ENCODE measurements at regions not wholly inside any gene's neighbourhood (a gene's known extent, or its start where the extent isn't known, plus 50 kb on each side); places are given as distances from the start of the nearest gene placed in this dataset.
"Not testable (repeated sequence)": the region's sequence is repeated elsewhere in the genome, so short reads cannot be mapped to it uniquely, and the experiment has no call there.

DNA sequence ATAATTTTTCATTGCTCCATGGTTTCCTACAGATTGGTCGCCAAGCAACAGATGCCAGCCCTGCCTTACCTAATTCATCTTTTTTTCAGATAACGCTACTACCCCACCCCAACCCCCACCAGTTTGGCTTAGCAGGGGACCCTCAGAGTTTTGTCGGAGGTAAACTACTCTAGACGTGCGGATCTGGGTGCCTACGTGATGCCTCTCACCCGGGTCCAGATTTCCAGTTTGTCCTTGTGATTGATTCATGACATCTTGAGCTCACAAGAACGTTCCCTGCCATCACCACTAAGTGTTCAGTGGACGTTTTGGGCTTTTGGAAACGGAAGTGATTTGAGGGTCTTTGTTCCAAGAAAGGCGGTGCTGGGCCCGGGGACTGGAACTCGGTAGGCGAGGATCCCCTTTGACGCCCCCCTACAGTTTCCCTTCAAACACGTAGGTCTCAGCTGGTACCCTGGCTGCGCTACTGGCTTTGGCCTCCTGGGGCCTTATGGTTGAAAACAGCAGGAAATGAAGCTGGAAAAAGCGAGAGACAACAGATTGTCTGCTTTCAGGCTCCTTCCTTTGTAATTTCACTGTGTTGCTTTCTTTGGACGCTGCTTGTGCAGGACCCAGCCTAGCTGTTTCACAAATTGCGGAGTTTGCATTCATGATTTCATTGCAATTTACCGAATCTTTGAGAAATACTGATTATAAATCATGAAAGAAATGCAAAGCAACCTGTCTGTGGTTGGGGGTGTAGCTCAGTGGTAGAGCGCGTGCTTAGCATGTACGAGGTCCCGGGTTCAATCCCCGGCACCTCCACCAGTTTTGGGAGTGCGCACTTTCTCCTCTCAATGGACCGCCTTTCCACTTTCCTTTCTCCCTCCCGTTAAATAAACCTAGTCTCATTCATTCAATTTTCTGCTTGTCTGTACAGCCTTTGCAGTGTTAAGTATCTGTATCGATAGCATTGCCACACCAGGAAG, 81.0 kb downstream of the GPX5 start:
- CTCF ChIA-PET, result interaction anchor here (0.5 to 0.8 kb wide), 4 partner anchors 17 to 838 kb away, joined by 3 to 4 read pairs (median 3); no protein-coding TSS in a partner anchor
- H3K27ac ChIP-seq, result no peak overlapping the region
- POLR2A ChIA-PET (ENCODE audit: low non-redundant PET), result no interaction called here
- DNase-seq (ENCODE audit: low spot score), result peak; percentile 86
- TF ChIP-seq CTCF (conservative IDR thresholded peaks at IDR 0.05; ENCODE audit: low read depth), result no peak; the same call in 1 of the 2 replicates

DNA sequence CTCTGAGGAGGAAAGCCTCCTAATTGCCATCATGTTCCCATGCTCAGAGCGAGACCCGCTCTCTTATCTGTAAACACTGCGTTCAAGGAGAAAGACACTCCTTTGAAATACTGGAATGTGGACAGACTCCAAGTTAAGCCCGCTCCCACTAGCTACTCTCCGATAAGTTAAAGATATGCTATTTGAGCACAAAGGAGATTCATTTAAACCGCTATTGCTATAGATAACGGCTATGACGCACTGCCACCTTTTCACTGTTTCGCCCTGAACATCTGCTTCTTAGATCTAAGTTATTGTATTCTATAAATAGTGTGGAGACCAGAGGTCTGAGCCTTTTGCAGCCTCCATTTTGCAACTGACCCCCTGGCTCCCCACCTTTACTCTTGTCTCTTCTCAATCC, 82.3 kb downstream of the GPX5 start:
- ChIA-PET POLR2A (ENCODE audit: low non-redundant PET) (no interaction called here), CTCF (interaction anchor here (0.6 kb wide), 1 partner anchor 76 kb away, joined by 3 read pairs; no protein-coding TSS in a partner anchor)
- no peak overlapping the region for H3K27ac ChIP-seq
- no peak for DNase-seq (ENCODE audit: low spot score)
- no peak for TF ChIP-seq CTCF (conservative IDR thresholded peaks at IDR 0.05; ENCODE audit: low read depth)

GRCh38 chr6:28609672-28610071, 84.0 kb downstream of the GPX5 start:
- ChIA-PET CTCF (interaction anchor here (0.6 kb wide), 1 partner anchor 97 kb away, joined by 3 read pairs; no protein-coding TSS in a partner anchor), POLR2A (ENCODE audit: low non-redundant PET) (no interaction called here)
- H3K27ac ChIP-seq, result no peak overlapping the region
- TF ChIP-seq CTCF (conservative IDR thresholded peaks at IDR 0.05; ENCODE audit: low read depth), result no peak
- DNase-seq (ENCODE audit: low spot score), result no peak

DNA sequence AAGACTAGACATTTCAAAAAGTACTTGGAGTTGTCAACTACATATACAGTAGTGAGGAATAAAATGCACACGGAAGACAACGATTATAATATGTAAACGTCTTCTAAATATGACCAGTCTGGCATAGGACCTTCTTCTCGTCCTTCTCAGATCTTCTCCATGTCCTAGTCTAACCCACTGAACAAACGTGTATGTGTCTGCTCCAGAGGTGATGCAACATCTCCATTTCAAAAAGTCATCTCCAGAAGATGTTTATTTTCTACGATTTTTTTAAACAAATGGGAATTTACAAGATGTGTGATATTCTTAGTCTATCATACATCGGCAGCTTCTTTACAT, 89.9 kb downstream of the GPX5 start:
- TF ChIP-seq CTCF (conservative IDR thresholded peaks at IDR 0.05; ENCODE audit: low read depth), result no peak
- ChIA-PET POLR2A (ENCODE audit: low non-redundant PET) (no interaction called here), CTCF (no interaction called here)
- H3K27ac ChIP-seq, result no peak overlapping the region
- no peak for DNase-seq (ENCODE audit: low spot score)

DNA sequence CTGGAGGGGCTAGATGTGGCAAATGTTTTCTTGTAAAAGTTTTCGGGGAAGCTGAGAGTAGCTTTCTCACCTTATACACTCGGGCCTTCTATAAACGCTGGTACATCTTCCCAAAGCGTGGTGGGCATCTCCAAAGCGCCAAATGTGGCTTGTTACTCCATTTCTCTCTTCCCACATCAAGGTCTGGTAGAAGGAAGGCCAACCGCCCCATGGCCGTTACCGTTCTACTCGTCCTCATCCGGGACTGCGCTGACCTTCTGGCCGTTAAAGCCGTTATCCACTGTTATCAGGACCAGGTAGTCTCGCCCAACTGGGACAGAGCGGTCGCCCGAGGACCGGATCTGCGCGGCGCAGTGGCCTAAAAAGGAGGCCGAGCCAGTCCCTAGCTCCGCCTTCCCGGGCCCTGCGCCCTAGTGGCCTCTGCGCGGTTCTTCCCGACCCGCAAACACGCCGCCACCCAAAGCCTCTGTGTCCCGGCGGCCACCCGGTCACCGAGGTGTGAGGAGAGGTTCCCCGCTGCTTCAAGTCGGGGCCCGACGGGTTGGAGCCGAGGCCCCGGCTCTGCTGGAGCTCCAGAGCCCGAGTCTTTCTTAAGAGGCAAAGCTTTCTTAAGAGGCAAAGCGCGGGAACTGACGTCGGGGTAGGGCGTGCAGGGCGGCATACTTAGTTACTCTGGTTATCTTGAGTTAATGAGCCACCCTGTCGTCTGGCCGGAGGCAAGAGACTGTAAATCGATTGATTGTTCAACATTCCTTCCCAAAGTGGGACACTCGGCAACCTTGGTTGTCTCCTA, 90.5 kb downstream of the GPX5 start:
- ChIA-PET CTCF (no interaction called here), POLR2A (ENCODE audit: low non-redundant PET) (no interaction called here)
- DNase-seq (ENCODE audit: low spot score), result no peak
- no peak for TF ChIP-seq CTCF (conservative IDR thresholded peaks at IDR 0.05; ENCODE audit: low read depth)
- no peak overlapping the region for H3K27ac ChIP-seq

- H3K27ac ChIP-seq, result no peak overlapping the region
- CTCF ChIA-PET, result no interaction called here
- TF ChIP-seq CTCF (conservative IDR thresholded peaks at IDR 0.05; ENCODE audit: low read depth), result no peak
- POLR2A ChIA-PET (ENCODE audit: low non-redundant PET), result no interaction called here
- DNase-seq (ENCODE audit: low spot score), result no peak
These were observed 93.3 kb downstream of the GPX5 start for GRCh38 chr6:28618898-28619555.

- DNase-seq (ENCODE audit: low spot score); POLR2A ChIA-PET (ENCODE audit: low non-redundant PET); CTCF ChIA-PET; H3K27ac ChIP-seq: not testable (repeated sequence)
These were observed 95.6 kb downstream of the GPX5 start for GRCh38 chr6:28621268-28621667.

DNA sequence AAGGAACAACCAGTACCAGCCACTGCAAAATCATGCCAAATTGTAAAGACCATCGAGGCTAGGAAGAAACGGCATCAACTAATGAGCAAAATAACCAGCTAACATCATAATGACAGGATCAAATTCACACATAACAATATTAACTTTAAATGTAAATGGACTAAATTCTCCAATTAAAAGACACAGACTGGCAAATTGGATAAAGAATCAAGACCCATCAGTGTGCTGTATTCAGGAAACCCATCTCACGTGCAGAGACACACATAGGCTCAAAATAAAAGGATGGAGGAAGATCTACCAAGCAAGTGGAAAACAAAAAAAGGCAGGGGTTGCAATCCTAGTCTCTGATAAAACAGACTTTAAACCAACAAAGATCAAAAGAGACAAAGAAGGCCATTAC, 97.6 kb downstream of the GPX5 start:
- DNase-seq (ENCODE audit: low spot score); POLR2A ChIA-PET (ENCODE audit: low non-redundant PET); H3K27ac ChIP-seq: not testable (repeated sequence)
- CTCF ChIA-PET, result interaction anchor here (0.6 kb wide), 1 partner anchor 396 kb away, joined by 3 read pairs; no protein-coding TSS in a partner anchor

GRCh38 chr6:28626386-28626785, 100.7 kb downstream of the GPX5 start:
- POLR2A ChIA-PET (ENCODE audit: low non-redundant PET); CTCF ChIA-PET; DNase-seq (ENCODE audit: low spot score); H3K27ac ChIP-seq: not testable (repeated sequence)

Data from RWPE1 (cell line).